HG03103 (cell line): ENCODE measurements at regions not wholly inside any gene's neighbourhood (a gene's known extent, or its start where the extent isn't known, plus 50 kb on each side); places are given as distances from the start of the nearest gene placed in this dataset.

Experiments
- ATAC-seq: cut with Tn5 transposase; IDR thresholded peaks from one replicate; pipeline ENCODE4 v1.9.1; 2021; ENCODE audit warnings: low read depth; ENCODE audit not compliant: unreplicated experiment

DNA sequence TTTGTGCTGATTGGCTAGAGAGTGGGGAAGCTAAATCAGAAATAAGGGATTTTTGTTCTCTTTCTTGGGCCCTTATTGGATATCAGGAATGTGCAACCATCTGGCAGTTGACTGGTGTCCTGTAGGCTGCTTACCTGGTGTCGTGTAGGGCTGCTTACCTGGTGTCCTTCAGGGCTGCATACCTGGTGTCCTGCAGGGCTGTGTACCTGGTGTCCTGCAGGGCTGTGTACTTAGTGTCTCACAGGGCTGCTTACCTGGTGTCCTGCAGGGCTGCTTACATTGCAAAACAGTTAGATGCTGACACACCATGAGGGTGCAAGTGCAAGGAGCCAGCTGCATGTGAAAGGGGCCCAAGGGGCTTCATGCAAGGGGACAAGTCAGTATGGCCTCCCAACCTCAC is 249.3 kb downstream of the ICE1 start:
- ATAC-seq, result no peak

DNA sequence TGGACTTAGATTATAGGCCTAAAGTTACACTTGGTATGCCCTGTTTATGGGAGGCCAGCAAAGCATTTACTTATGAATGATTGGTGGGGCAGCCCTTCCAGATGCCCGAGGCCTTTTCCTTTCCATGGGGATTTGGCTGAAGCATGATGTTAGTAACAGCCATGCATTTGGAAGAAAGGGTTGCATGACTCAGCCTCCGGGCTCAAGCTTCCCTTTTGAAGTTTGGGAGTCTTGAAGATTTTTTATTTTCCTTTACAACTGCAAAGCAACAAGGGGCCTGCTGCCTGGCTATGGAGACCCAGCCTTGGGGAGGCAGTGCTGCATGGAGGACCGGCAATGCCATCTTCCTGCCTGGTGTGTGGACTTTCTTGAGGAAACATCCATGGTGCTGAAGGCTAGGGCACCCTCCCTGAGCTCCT is 244.7 kb downstream of the ICE1 start:
- no peak for ATAC-seq

DNA sequence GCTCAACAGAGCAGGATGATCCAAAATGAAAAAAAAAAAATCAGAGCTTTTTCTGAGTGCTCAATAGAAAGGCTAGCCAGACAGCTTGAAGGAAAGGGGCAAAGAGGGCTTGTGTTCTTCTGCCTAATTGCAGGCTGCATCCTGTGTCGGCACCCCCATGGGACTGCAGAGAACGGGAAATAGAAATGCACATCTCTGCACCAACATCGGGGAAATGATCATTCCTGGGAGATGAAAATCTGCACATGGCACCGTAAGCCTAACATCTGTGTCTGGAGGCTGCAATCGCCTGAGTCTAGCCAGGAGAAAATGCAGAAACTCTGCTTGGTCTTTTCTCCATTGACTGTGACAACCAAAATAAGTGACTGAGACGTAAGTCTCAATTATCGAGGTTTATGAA is 243.9 kb downstream of the ICE1 start:
- ATAC-seq, result no peak

GRCh38 chr5:5666076-5666365 is 243.5 kb downstream of the ICE1 start:
- no peak for ATAC-seq

GRCh38 chr5:5665225-5666075 is 243.0 kb downstream of the ICE1 start:
- ATAC-seq, result no peak

- ATAC-seq, result no peak
These were observed 236.5 kb downstream of the ICE1 start for GRCh38 chr5:5658889-5659465.

GRCh38 chr5:5658226-5658625 is 235.7 kb downstream of the ICE1 start:
- no peak for ATAC-seq

DNA sequence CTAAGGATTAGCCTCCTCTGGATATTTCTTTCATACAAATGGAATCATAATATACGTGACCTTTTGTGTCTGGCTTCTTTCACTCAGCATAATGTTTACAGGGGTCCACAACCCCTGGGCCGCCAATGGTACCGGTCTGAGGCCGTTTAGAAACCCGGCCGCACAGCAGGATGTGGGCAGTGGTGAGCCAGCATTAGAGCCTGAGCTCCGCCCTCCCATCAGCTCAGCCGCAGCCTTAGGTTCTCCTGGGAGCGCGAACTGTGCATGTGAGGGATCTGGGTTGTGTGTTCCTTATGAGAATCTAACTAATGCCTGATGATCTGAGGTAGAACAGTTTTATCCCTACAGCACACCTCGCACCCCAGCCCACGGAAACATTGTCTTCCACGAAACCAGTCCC is 229.7 kb downstream of the ICE1 start:
- no peak for ATAC-seq

DNA sequence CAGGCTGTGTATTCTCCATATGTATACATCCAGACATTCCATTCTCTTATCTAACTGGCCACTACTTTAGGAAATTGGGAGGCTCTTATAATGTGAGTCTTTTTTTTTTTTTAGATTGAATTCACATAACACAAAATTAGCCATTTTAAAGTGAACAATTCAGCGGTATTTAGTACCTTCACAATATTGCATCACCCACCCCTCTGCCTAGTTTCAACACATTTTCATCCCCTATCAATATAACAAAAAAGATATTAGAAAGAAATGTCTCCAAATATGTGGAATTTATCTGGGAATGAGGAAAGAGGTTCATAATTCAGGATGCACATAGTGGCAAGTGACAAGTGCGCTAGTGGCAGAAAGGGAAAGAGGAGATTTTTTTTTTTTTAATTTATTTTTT is 228.5 kb downstream of the ICE1 start:
- ATAC-seq, result no peak

- ATAC-seq, result no peak
These were observed 227.8 kb downstream of the ICE1 start for GRCh38 chr5:5650242-5650641.

GRCh38 chr5:5649641-5650040 is 227.2 kb downstream of the ICE1 start:
- no peak for ATAC-seq

- no peak for ATAC-seq
These were observed 226.2 kb downstream of the ICE1 start for GRCh38 chr5:5648694-5649093.

GRCh38 chr5:5645891-5646290 is 223.4 kb downstream of the ICE1 start:
- ATAC-seq, result no peak

GRCh38 chr5:5645198-5645597 is 222.7 kb downstream of the ICE1 start:
- no peak for ATAC-seq

GRCh38 chr5:5644249-5644648 is 221.8 kb downstream of the ICE1 start:
- ATAC-seq, result no peak

DNA sequence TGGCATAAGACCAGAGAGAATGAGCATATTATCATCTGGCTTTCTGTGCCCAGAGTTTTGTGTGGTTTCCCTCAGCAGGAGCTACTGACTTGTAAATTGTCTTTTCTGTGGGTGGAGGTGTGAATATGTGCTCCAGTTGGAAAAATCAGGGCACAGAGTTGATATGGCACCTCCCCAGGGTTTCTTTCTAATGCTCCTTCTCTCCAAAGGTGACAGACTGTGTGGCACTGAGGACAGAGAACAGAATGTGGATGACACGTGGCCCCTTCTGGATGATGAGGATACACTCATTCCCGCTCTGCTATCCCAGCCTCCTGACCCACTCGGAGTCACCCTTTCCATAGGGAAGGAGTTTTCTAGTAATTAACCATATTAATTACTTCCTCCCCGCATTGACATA is 221.0 kb downstream of the ICE1 start:
- no peak for ATAC-seq

DNA sequence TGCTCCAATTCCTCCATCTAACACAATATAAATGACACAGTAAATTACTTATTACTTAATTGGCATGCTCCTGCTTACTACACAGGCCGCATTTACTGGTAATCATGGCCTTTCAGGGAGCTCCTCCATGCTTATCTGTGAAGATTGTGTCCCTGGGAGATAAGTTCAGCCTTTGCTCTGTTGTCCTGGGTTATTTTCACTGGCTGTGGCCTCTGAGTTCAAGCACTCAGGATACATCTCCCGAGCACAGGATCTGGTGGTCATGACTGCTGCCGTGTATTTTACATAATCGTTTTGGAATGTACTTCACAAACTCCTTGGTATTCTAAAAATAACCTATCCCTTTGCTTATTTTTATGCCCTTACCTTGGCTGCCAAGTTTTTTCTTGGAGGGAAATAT is 215.7 kb downstream of the ICE1 start:
- no peak for ATAC-seq

- no peak for ATAC-seq
These were observed 214.7 kb downstream of the ICE1 start for GRCh38 chr5:5637173-5637572.

GRCh38 chr5:5634817-5635216 is 212.3 kb downstream of the ICE1 start:
- ATAC-seq, result no peak

- no peak for ATAC-seq
These were observed 211.1 kb downstream of the ICE1 start for GRCh38 chr5:5633579-5633978.

DNA sequence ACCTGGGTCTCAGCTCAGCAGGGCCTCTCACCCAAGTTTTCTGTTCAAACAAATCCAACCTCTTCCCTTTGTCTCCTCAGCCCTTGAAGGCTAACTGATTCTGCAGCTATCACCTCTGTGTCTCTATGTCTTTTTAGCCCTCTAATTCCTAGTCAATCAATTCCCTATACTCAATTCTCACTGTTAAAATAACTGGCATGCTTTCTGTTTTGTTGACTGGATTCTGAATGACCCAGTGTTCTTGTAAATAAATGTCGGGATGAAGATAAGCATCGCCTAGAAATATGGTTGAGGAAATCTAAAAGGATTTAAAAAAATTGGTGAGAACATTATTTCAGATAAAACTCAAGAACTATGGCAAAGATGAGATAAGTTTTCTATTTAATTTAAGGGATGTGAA is 210.2 kb downstream of the ICE1 start:
- ATAC-seq, result no peak

GRCh38 chr5:5629607-5629978 is 207.1 kb downstream of the ICE1 start:
- ATAC-seq, result no peak
